GM18498 (cell line): ENCODE measurements at regions not wholly inside any gene's neighbourhood (a gene's known extent, or its start where the extent isn't known, plus 50 kb on each side); places are given as distances from the start of the nearest gene placed in this dataset.
"Not testable (repeated sequence)": the region's sequence is repeated elsewhere in the genome, so short reads cannot be mapped to it uniquely, and the experiment has no call there.

Experiments
- ATAC-seq: cut with Tn5 transposase; IDR thresholded peaks from one replicate; pipeline ENCODE4 v1.9.1; 2021; ENCODE audit warnings: mild to moderate bottlenecking, moderate library complexity; ENCODE audit not compliant: unreplicated experiment

DNA sequence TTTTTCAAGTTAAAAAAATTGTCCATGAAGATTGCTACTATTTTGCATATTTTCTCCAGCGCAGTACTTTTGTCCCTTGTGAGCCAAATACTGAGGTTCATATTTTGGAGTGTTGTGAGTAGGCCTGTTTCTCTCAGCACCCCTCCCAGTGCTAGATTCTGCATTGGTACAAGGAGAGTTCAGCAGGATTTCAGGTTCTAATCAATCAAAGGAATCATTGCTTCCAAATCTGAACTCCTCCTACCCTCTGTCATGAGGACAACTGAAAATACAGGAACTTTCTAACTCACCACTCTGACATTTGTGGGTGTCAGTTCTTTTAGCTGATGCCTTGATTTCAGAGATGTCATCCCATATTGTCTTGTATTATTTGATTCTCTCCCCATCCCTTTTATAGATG is 299.9 kb downstream of the FZD1 start:
- ATAC-seq, result no peak

DNA sequence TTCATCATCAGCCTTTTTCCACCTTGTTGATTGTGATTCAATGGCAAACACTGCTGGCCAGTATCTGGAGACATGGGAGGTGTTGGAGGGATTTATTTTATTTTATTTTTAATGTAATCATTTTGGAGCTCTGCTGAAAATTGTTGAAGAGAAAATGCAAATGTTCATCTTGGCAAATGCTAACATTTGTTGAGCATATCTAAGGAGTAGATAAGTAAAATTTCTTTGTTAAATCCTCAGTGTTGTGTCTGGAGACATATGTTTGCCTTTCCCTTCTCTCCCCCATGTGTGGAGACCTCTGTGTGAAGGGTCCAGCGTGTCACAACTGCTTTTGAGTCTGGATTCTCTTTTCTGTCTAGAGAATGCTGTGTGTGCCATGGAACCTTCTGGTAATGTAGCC is 300.3 kb downstream of the FZD1 start:
- no peak for ATAC-seq

- no peak for ATAC-seq
Measured at GRCh38 chr7:91565499-91566401, 301.5 kb downstream of the FZD1 start.

DNA sequence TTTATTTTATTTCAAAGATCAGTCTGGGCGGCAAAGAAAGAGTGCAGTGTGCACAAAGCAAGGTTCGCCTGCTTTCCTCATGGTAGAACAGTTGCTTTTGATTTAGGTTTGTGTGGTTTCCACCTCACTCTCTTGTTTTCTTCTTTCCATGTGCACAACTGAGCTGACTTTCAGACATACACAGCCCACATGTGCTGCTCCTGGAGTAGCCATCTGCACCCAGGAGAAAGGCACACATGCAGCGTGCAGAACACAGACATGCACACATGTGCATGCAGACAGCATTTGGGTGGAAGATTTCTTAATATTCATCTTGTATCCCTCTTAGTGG is 302.1 kb downstream of the FZD1 start:
- no peak for ATAC-seq

GRCh38 chr7:91567081-91568012 is 303.1 kb downstream of the FZD1 start:
- ATAC-seq, result no peak

DNA sequence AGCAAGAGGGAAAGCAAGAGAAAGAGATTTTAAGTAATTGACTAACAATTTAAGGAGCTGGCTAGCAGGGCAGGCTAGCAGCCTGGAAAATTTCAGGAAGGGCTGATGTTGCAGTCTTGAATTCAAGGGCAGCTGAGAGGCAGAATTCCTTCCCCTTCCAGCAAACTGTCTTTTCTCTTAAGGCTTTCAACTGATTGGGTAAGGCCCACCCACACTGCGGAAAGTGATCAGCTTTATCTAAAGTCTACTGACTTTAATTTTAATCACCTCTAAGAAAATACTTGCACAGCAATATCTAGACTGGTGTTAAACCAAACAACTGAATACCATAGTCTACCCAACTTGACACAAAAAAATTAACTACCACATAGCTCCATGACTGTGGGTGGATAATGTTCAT is 303.9 kb downstream of the FZD1 start:
- ATAC-seq, result no peak

- no peak for ATAC-seq
Measured at GRCh38 chr7:91569728-91570457, 305.7 kb downstream of the FZD1 start.

DNA sequence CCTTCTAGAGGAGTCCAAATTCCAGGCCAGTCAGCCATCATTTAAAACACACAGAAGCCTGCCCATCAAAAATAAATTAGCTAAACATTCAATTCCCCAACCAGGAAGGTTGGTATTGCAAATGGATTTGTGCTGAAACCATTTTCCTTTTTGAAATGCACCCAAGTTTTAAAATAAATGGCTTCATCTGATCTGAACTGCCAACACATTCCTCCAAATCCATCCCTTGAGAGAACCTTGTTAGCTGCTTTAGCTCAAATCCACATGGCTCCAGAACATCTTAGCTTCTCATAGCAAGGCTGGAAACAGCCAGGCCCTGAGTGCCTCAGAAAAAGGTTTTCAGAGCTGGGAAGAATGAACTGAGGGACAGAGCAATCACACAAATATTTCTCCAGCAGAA is 306.3 kb downstream of the FZD1 start:
- no peak for ATAC-seq

- no peak for ATAC-seq
Measured at GRCh38 chr7:91571601-91572000, 307.4 kb downstream of the FZD1 start.

DNA sequence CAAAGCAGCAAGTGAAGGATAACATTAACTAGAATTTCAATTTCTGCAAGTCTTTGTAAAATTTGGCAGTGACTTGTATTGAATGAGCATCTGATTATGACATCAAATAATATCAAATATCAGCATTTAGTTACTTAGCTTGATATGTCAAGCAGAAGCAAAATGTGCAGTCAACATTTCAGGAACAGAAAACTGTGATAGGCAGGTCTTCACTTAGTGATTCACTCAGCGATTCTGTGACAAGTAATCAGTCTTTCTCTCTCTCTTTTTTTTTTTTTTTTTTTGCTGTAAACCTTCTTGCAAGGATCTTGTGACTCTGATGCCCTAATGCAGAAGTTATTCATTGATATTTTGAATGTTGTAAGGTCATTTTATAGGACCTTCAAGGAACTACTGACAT is 307.1 kb downstream of the MTERF1 start:
- no peak for ATAC-seq

DNA sequence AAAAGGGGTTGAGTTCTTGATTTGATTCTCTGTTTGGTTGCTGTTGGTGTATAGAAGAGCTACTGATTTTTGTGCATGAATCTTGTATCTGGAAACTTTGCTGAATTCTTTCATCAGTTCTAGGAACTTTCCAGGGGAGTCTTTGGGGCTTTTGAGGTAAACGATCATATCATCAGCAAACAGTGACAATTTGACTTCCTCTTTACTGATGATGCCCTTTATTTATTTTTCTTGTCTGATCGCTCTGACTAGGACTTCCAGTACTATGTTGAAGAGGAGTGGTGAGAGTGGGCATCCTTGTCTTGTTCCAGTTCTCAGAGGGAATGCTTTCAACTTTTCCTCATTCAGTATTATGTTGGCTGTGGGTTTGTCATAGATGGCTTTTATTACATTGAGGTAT is 304.0 kb downstream of the MTERF1 start:
- ATAC-seq, result not testable (repeated sequence)

DNA sequence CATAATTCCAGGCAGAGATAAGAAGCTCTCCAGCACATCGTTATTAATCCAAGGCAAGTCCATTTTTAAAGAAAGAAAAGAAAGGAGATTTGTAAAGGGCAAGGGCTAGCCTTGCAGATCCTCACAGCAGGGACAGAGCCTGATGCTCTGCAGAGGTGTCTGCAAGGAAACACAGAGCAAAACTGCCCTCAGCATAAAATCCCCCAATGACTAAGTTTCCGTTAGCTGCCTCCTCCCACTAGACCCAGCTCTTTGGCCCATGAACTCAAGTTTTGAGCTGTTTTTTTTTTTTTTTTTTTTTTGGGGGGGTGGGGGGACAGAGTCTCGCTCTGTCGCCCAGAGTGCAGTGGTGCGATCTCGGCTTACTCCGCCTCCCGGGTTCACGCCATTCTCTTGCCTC is 300.7 kb downstream of the MTERF1 start:
- no peak for ATAC-seq

GRCh38 chr7:91582799-91583477 is 297.6 kb downstream of the MTERF1 start:
- no peak for ATAC-seq

GRCh38 chr7:91596287-91596686 is 284.2 kb downstream of the MTERF1 start:
- ATAC-seq, result no peak

GRCh38 chr7:91598791-91599190 is 281.7 kb downstream of the MTERF1 start:
- no peak for ATAC-seq

- ATAC-seq, result no peak
Measured at GRCh38 chr7:91600112-91600511, 280.4 kb downstream of the MTERF1 start.

DNA sequence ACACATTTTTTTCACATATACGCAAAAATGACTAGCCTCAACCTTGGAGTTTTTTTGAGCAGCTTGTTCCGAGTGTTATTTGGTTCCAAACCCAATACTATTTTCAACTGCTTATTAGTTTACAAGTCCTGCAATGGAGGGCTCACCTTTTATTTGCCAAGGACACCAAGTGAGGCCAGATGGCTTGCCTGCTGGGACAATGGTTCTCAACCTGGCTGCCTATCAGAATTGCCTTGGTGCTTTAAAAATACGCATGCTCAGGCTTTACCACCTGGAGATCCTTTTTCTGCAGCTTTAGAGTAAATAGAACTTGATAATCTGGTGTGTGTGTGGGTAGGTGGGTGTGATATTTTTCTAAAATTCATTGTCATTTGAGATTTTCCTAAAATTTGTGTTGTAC is 276.8 kb downstream of the MTERF1 start:
- ATAC-seq, result no peak

GRCh38 chr7:91608606-91609005 is 271.9 kb downstream of the MTERF1 start:
- ATAC-seq, result no peak

- ATAC-seq, result no peak
Measured at GRCh38 chr7:91609525-91609924, 271.0 kb downstream of the MTERF1 start.

GRCh38 chr7:91614431-91614830 is 266.1 kb downstream of the MTERF1 start:
- no peak for ATAC-seq
